RPMI7951 (cell line): ENCODE measurements at regions not wholly inside any gene's neighbourhood (a gene's known extent, or its start where the extent isn't known, plus 50 kb on each side); places are given as distances from the start of the nearest gene placed in this dataset.
"Not testable (repeated sequence)": the region's sequence is repeated elsewhere in the genome, so short reads cannot be mapped to it uniquely, and the experiment has no call there.

Experiments used
- DNase-seq: peaks from one replicate; pipeline ENCODE4 v3.0.0-alpha.2; 2012; ENCODE audit warnings: low read depth

DNA sequence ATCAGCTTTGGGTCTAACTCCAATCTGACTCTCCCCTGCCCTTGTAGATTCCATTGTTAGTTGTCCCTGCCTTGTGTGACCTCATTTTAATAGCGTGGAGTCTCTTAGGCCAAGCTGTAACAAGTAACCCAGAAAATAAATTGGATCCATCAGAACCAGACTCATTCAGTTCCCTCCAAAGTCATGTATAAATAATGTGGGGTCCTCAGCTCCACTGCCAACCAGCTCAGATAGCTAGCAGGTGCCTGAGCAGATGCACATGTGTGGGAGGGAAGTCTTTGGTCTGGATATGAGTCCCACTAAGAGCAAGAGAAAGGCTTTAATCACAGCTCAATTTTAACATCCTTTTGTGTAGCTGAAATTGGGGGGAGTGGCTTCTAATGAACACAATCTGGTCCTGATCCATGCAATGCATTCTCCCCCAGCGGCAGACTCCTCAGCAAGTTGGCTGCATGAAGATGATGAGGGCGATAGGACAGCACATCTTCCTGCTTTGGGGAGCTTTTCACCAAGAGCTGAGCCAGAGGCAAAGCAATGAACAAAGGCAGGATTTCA is 151.6 kb downstream of the ABCC12 start:
- peak; percentile 13 for DNase-seq

- DNase-seq = peak; percentile 66
Measured at GRCh38 chr16:48003206-48003907, 152.4 kb downstream of the ABCC12 start.

DNA sequence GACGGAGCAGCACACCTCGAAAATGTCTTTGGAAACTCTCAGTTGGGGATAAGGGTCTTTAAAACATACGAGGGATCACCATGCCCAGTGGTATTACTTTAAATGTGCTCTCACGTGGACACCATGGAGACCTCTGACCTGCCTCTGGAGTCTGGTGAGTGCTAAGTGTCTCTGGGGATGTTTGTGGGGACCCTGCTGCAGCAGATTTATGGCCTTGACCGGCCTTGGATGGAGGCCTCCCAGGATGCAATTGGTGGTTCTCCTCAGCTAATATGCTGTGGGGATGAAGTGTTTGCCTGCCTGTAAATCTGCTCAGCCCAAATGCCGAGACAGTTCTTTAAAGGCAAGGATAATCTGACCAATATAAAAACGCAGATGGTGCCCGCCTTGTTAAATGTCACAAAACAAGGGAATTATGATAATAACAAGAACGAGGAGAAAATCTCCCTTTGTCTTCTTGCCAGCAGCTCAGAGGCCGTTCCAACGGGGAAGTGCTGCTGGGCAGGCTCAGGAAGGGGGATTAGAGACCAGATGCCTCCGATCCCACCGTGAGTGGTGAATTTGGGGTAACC is 154.4 kb downstream of the ABCC12 start:
- DNase-seq = no peak

DNA sequence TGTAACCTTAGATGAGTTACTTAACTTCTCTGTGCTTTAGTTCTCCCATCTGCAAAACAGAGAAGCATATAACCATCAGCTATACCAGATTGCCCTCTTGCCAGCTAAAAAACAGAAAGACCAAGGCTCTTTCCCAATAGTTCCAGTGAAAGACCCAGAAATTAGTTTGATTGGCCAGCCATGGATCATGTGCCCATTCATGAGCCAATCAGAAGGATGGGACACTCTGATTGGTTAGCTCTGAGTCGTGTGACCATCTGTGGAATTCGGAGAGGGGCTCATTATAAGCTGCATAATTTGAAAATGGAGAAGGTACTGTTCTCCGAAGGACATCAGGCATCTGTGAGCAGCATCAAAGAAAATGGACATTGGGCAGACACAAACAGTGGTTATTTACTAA is 155.2 kb downstream of the ABCC12 start:
- no peak for DNase-seq

GRCh38 chr16:47999595-47999994 is 156.2 kb downstream of the ABCC12 start:
- no peak for DNase-seq

- DNase-seq = no peak
Measured at GRCh38 chr16:47995354-47995753, 160.4 kb downstream of the ABCC12 start.

DNA sequence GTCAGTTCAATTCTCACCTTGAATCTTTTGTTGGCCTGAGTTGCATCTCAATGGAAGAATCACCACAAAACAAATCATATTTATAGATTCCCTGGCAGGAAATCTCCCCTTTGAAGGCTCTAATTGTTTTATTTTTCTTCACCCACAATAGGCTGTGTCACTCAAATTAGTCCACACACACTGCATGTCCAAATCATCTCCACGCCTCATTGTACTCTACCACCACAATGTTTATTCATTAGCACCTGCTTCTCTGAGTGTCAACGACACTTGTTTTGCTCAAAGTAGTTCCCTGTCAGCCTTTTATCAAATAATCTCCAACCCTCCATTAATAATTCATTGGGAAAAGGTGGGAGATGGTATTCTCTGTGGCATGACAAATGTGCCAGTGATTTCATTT is 164.3 kb downstream of the ABCC12 start:
- DNase-seq = no peak

GRCh38 chr16:47990676-47991075 is 165.1 kb downstream of the ABCC12 start:
- DNase-seq = peak; percentile 24

- no peak for DNase-seq
Measured at GRCh38 chr16:47987136-47987535, 168.7 kb downstream of the ABCC12 start.

- no peak for DNase-seq
Measured at GRCh38 chr16:47986031-47986430, 169.8 kb downstream of the ABCC12 start.

DNA sequence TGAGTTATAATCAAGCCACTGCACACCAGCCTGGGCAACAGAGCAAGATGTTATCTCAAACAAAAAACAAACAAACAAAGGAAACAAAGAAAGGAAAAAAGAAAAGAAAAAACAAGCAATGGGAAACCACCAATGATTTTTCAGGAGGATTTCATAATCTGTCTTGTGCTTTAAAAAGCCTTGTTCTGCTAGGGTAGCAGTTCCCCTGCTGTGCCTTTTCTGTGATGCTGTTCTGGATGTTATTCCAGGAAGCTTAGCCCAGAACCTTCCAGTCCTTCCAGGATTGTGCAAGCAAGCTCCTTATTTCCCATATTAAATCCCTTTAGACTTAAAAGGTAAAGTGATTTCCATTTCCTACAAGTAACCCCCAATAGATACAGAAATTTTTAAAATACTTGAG is 171.1 kb downstream of the ABCC12 start:
- peak; percentile 54 for DNase-seq

DNA sequence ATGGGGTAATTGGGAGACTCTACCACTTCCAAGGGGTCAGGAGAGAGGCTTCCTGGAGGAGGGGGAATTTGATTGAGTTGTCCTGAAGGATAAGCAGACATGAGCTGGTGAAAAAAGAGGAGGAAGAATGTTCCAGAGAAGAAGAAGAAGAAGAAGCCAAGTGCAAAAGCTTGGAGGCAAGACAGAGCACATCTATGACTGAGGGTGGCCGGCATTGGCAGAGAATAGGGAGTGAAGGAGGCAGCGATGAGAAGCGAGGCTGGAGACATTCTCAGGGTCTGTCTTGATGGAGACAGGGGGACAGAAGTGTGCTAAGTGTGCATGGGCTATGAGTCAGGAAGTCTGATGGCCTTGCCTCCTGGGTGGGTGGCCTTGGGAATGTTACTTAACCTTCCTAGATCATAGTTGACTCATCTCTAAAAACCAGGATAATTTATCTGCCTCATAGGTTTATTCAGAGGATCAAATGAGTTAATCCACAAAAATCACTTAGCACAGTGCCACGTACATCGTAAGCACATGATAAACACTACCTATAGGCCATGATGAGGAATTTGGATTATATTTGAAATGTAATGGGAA is 171.7 kb downstream of the ABCC12 start:
- peak; percentile 81 for DNase-seq

DNA sequence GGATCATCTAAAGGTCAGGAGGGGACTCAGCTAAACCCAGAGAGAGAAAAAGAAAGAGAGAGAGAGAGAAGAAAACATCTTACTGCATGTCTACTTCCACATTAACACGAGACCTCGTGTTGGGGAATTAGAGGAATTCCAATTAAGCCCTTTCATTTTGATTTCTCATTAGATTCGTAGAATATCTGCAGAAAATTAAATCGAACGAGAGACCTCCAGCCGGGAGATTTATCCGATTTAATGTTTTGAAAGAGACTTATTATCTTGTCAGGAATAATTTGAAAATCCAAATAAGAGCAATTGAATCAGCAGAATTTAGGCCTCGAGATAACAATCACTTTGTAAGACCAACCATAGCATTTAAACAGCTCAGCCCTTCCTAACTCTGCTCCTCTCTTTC is 175.6 kb downstream of the ABCC12 start:
- DNase-seq = no peak

DNA sequence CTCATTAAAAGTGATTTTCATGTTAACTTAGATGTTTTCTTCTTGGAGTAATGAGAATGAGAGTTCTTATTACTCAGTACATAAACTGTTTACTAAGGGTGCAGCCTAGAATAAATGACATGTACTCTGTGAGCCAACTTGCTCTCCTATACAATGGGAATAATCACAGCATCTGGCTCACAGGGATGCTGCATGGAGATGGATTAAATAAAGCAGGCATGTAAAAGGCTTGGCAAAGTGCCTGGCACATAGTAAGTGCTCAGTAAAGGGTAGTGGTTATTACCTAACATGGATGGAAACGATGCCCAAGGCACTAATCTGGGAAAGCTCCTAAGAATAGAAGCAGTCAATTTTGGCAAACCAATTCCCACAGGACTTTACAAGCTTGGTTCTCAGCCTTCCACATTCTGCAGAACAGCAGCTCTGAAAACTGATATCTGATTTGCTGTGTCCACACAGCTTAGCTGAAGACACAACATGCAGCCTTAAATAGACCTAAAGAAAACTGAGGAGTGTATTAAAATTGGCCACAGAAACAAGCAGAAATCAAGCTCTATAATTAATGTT is 176.1 kb downstream of the ABCC12 start:
- peak; percentile 84 for DNase-seq

- DNase-seq = peak; percentile 61
Measured at GRCh38 chr16:47979164-47979520, 176.7 kb downstream of the ABCC12 start.

DNA sequence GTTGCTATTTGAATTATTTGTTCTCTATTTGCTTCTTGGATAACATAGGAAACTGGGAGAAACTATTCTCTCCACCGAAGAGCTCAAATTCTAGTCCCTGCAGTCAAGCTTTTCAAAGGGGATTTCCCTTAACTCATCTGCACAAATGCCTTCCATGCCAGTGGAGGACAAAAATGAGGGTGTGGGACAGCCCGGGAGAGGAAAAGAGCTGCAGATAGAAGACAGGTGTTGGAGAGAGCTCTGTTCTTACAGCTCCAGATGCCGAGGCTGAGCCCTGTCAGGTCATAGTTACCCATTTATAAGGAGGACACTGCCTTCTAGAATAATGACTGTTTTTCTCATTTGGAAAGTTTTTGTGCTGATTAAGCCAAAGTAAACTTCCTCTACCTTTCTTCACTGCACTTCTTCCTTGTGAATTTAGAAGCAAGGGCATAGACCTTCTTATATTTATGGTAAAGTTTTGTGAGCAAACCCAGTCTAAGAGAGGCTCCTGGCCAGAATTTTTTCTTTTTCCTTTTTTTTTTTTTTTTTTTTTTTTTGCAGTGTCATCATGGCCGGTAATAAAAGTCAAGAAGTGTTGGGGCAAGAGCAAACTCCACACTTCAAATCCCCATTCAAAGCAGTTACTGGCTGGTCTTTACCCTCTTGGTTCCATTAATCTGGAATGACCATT is 177.2 kb downstream of the ABCC12 start:
- peak; percentile 42 for DNase-seq

- peak; percentile 33 for DNase-seq
Measured at GRCh38 chr16:47977802-47978201, 178.0 kb downstream of the ABCC12 start.

- no peak for DNase-seq
Measured at GRCh38 chr16:47976636-47977210, 179.1 kb downstream of the ABCC12 start.

DNA sequence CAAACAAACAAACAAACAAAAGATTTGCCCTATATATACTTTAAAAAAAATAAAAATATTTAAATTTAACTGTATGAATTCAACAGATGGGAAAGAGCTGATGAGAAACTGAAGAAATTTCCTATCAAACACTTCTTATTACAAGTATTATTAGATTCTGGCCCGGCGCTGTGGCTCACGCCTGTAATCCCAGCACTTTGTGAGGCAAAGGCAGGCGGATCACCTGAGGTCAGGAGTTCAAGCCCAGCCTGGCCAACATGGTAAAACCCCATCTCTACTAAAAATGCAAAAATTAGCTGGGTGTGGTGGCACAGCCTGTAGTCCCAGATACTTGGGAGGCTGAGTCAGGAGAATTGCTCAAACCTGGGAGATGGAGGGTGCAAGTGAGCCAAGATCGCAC is 180.8 kb downstream of the ABCC12 start:
- not testable (repeated sequence) for DNase-seq

DNA sequence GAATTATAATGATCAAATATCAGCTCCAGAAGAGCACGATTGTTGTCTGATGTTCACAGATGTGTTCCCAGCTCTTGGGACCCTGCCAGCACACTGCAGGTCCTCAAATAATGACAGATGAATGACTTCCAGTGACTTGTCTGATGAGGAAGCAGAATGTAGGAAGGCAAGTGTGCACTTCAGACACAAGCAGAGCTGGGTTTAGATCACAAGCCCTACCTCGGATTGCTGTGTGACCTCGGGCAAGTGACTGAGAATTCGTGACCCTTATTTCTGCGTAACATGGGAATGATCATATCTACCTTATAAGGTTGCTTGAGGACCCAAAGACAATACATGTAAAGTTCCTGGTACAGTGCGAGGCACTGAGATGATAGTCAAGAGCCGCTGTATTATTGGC is 182.2 kb downstream of the ABCC12 start:
- DNase-seq = no peak

DNA sequence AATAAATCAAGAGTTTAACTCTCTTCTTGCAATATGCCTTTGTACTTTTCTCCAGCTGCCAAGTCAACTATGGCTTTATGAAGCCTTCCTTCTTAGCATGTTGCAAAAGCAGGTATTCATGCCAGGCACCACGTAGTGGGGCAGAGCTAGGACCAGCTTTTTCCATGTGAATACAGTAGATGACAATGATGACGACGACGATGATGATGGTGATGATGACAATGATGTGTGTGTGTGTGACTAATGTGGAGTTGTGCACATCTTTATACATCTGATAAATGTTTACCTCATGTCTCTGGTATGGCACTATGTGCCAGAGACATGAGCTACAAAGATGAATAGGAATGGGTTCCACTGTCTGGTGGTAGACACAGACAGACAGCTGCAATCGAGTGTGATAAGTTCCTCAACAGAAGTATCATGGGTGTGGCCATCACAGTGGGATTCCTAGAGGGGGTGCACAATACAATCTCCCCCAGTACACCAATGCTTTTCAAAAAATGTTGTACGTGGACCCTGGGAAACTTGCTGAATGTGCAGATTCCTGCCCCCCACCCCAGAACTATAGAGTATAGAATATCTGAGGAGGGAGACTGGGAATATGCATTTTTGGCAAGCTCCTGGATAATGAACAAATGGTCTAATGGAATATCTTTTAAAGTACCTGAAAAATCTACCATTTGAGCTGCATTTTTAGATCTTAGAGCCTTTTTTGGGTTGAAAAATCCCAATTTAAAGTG is 183.4 kb downstream of the ABCC12 start:
- DNase-seq = no peak
